Epithelial cell of proximal tubule (primary cell): ENCODE measurements at regions not wholly inside any gene's neighbourhood (a gene's known extent, or its start where the extent isn't known, plus 50 kb on each side); places are given as distances from the start of the nearest gene placed in this dataset.
"Not testable (repeated sequence)": the region's sequence is repeated elsewhere in the genome, so short reads cannot be mapped to it uniquely, and the experiment has no call there.

Experiments used
- DNase-seq: peaks from one replicate; pipeline ENCODE4 v3.0.0-alpha.2; 2011; ENCODE audit warnings: low read depth
- H3K4me3 ChIP-seq: 2 replicates; pipeline ENCODE4 v1.5.1; 2011; ENCODE audit warnings: low read depth, mild to moderate bottlenecking, low read length
- TF ChIP-seq, protein P1 (sequence below): conservative IDR thresholded peaks from 2 replicates; pipeline ENCODE4 v1.5.1; 2012; ENCODE audit warnings: low read depth, mild to moderate bottlenecking, low read length

DNA sequence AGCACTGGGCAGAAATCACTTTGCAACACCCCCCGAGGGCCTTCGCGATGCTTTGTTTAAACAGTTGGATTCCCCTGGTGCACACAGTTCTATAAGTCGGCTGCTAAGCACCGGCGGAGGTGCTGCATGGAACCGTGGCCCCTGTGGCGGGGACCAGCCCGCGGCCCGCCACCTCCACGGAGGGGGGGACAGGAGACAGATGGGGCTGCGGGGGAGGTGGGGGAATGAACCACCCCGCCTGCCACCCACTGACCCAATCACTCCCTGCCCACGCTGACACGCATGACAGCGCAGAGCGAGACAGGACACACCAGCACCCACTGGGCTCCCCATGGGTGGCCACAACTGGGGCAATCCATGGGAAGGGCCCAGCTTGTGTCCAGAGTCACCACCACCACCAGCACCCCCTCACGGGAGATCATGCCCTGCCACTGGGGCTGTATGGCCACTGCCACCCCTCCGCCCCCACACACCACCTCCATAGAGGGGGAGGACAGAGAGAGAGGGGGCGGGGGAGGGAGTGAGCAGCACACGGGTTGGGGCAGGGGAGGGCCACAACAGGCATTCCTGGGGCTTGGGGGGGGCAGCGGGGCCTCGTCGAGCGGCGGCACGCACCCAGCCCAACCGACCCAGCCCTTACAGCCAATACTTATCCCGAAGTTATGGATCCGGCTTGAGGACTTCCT is 118.3 kb upstream of the ANKRD30BL start:
- TF ChIP-seq, protein P1, sequence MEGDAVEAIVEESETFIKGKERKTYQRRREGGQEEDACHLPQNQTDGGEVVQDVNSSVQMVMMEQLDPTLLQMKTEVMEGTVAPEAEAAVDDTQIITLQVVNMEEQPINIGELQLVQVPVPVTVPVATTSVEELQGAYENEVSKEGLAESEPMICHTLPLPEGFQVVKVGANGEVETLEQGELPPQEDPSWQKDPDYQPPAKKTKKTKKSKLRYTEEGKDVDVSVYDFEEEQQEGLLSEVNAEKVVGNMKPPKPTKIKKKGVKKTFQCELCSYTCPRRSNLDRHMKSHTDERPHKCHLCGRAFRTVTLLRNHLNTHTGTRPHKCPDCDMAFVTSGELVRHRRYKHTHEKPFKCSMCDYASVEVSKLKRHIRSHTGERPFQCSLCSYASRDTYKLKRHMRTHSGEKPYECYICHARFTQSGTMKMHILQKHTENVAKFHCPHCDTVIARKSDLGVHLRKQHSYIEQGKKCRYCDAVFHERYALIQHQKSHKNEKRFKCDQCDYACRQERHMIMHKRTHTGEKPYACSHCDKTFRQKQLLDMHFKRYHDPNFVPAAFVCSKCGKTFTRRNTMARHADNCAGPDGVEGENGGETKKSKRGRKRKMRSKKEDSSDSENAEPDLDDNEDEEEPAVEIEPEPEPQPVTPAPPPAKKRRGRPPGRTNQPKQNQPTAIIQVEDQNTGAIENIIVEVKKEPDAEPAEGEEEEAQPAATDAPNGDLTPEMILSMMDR: no peak
- DNase-seq: no peak
- no peak overlapping the region for H3K4me3 ChIP-seq

GRCh38 chr2:132280912-132281311 is 119.2 kb upstream of the ANKRD30BL start:
- TF ChIP-seq, protein P1: no peak
- DNase-seq: no peak
- H3K4me3 ChIP-seq: no peak overlapping the region

DNA sequence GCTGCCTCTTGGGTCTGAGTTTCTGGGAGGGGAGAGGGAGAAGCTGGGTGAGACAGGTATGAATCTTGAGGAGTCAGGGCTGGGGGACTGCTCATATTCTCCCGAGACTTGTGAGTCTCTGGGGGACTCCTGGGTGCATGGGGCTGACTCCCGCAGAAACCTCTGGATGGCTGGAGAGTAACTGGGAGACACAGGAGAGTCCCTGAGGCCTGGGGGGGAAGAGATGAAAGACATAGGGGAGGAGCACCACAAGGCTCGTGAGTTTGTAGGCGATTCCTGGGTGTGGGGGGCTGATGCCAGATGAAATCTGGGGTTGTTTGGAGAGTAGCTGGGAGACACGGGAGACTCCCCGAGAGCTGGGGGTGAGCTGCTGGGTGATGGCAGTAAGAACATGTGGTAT is 120.4 kb upstream of the ANKRD30BL start:
- H3K4me3 ChIP-seq, DNase-seq: not testable (repeated sequence)

- DNase-seq: no peak
- H3K4me3 ChIP-seq: no peak overlapping the region
- TF ChIP-seq, protein P1: no peak
Measured at GRCh38 chr2:132282911-132283310, 121.2 kb upstream of the ANKRD30BL start.

DNA sequence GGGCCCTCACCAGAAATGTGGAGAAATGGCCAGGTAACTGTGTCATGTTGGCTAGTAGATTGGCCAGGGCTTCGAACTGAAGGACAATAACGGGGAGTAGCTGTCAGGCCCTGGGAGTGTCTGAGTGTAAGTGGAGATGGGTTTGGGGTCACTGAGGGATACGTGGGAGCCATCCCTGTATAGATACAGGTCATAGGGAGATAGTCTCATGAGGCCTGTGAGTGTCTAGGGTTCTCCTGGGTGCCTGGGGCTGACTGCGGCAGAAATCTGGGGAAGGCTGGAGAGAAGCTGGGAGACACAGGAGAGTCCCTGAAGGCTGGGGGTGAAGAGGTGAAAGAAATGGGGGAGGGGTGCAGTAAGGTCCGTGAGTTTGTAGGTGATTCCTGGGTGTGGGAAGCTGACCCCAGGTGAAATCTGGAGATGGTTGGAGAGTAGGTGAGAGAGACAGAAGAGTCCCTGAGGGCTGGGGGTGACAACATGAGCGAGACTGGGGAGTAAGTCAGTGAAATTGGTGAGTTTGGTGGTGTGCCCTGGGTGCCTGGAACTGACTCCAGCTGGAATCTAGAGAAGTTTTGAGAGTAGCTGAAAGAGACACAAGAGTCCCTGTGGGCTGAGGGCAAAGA is 124.6 kb upstream of the ANKRD30BL start:
- not testable (repeated sequence) for DNase-seq, H3K4me3 ChIP-seq

GRCh38 chr2:132287910-132288309 is 126.2 kb upstream of the ANKRD30BL start:
- DNase-seq, H3K4me3 ChIP-seq: not testable (repeated sequence)

GRCh38 chr2:132289138-132289537 is 127.4 kb upstream of the ANKRD30BL start:
- not testable (repeated sequence) for DNase-seq, H3K4me3 ChIP-seq

DNA sequence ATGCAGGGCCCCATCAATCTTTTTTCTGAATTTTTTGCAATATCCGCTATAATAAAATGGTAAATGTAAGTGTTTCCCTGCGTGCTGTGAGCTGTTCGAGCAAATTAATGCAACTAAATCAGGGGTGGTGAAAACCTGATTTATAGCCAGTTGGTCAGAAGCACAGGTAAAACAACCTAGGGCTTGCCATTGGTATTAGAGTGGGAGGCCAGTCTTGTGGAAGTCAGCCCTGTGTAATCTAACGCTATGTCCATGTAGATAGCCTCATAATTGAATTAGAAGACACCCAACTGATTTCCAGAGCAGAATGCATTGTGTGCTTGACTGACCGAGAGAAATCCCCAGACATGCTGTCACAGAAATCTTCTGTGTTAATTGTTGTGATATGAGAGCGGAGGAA is 126.8 kb upstream of the GPR39 start:
- not testable (repeated sequence) for H3K4me3 ChIP-seq, DNase-seq

- not testable (repeated sequence) for DNase-seq, H3K4me3 ChIP-seq
Measured at GRCh38 chr2:132300592-132301378, 115.8 kb upstream of the GPR39 start.

- DNase-seq: peak; percentile 9
- H3K4me3 ChIP-seq: peak overlapping the region; percentile 58
Measured at GRCh38 chr2:132304661-132305380, 111.8 kb upstream of the GPR39 start.

- not testable (repeated sequence) for H3K4me3 ChIP-seq, DNase-seq
Measured at GRCh38 chr2:132307613-132308198, 108.9 kb upstream of the GPR39 start.

DNA sequence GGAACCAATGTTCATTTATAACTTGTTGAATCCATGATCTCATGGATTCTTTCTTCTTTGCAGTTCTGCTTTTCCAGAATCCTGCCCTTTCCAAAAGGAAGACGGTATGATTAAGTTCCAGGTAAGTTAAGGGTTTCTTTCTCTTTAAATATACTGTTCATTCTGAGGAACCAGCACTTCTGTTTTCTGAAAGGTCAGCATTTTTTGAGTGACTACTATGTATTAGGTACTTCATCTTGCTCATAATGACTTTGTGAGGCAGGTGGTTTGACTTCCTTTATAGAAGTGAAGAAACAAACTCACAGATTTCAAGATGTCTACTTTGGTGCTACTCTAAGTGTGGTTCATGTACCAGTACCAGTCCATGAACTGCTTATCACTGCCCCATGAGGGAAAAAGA is 107.4 kb upstream of the GPR39 start:
- DNase-seq, H3K4me3 ChIP-seq: not testable (repeated sequence)

GRCh38 chr2:132315546-132315945 is 101.1 kb upstream of the GPR39 start:
- not testable (repeated sequence) for H3K4me3 ChIP-seq, DNase-seq

DNA sequence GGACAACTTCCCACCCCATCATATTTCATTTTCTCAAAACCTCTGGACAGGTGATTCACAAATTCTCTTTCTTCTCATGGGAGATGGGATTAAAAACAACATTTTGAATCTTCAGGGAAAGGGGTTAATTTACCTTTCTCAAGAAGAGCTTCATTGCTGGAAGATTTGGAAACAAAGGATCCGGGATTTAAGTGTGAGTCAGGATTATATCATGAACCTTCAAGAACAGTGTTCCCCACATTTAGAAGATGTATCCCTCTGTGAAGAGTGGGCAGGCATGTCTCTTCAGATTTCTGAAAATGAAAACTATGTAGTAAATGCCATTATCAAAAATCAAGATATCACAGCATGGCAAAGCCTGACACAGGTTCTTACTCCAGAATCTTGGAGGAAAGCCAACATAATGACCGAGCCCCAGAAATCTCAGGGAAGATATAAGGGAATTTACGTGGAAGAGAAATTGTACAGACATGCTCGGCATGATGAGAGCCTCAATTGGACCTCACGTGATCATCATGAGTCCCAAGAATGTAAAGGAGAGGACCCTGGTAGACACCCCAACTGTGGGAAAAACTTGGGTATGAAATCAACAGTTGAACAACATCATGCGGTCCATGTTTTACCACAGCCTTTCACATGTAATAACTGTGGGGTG is 99.5 kb upstream of the GPR39 start:
- H3K4me3 ChIP-seq, DNase-seq: not testable (repeated sequence)
